SK-N-SH (cell line): ENCODE measurements at regions not wholly inside any gene's neighbourhood (a gene's known extent, or its start where the extent isn't known, plus 50 kb on each side); places are given as distances from the start of the nearest gene placed in this dataset.

Source experiments
- CTCF ChIA-PET: fragments of 300-600, 350-600 bp; formaldehyde crosslinking; extraction: SDS; loops from one replicate; lab custom pipeline; 2021; lab: Yijun Ruan, JAX
- POLR2A ChIA-PET: fragments of 350-600 bp; sonication (Branson Sonifier 250); formaldehyde crosslinking; extraction: SDS; loops from one replicate; lab custom pipeline; 2020; ENCODE audit warnings: antibody characterized with exemption, inconsistent platforms; lab: Yijun Ruan, JAX
- DNase-seq: peaks from one replicate; pipeline ENCODE4 v3.0.0; 2012
- H2AFZ ChIP-seq: fragments of 200-600 bp; sonication (generic); 2 replicates; pipeline ENCODE4 v1.8.1; 2016; ENCODE audit warnings: antibody characterized with exemption, mild to moderate bottlenecking, low read depth
- H3F3A ChIP-seq: fragments of 200-600 bp; sonication (generic); replicated peaks from 2 replicates; pipeline ENCODE3; 2016; ENCODE audit warnings: antibody characterized with exemption, mild to moderate bottlenecking; ENCODE audit not compliant: insufficient read depth
- H3K27ac ChIP-seq, 2 experiments: fragments of 200-500 bp in 1 of 2; fragments of 200-600 bp in 1 of 2; sonication (Bioruptor generic) in 1 of 2; sonication (generic), shearing (Covaris generic) in 1 of 2; 2 replicates each; pipeline versions ENCODE4 v1.5.1 to v1.6.1; 2014 to 2016; ENCODE audit warnings: low read depth in 2 of 2, inconsistent platforms in 1 of 2, low read length in 1 of 2, mild to moderate bottlenecking in 1 of 2, mixed read lengths in 1 of 2
- H3K27me3 ChIP-seq: fragments of 200-600 bp; sonication (generic), shearing (Covaris generic); 2 replicates; pipeline ENCODE4 v1.6.1; 2016; ENCODE audit warnings: mixed run types; ENCODE audit not compliant: insufficient read depth
- H3K36me3 ChIP-seq, 2 experiments: fragments of 200-500 bp in 1 of 2; fragments of 200-600 bp in 1 of 2; sonication (Bioruptor generic) in 1 of 2; sonication (generic) in 1 of 2; replicated peaks in 1 of 2; 2 replicates each; pipeline versions ENCODE3 to v1.5.1; 2014 to 2016; ENCODE audit warnings: low read length in 1 of 2, mild to moderate bottlenecking in 1 of 2; ENCODE audit not compliant: insufficient read depth in 2 of 2, control insufficient read depth in 1 of 2
- H3K4me1 ChIP-seq, 2 experiments: fragments of 200-500 bp in 1 of 2; fragments of 200-600 bp in 1 of 2; sonication (Bioruptor generic) in 1 of 2; sonication (generic), shearing (Covaris generic) in 1 of 2; 2 replicates each; pipeline versions ENCODE4 v1.5.1 to v1.6.1; 2014 to 2016; ENCODE audit warnings: low read depth in 1 of 2, low read length in 1 of 2, mixed run types in 1 of 2; ENCODE audit not compliant: insufficient read depth in 2 of 2, control insufficient read depth in 1 of 2
- H3K4me2 ChIP-seq: fragments of 200-600 bp; sonication (generic), shearing (Covaris generic); 2 replicates; pipeline ENCODE4 v1.6.1; 2017; ENCODE audit warnings: mixed run types
- H3K4me3 ChIP-seq, 2 experiments: fragments of 200-500 bp in 1 of 2; fragments of 200-600 bp in 1 of 2; sonication (Bioruptor generic) in 1 of 2; sonication (generic), shearing (Covaris generic) in 1 of 2; 2 replicates each; pipeline versions ENCODE4 v1.5.1 to v1.8.1; 2014 to 2016; ENCODE audit warnings: low read depth in 2 of 2, inconsistent platforms in 1 of 2, low read length in 1 of 2, mild to moderate bottlenecking in 1 of 2, mixed read lengths in 1 of 2, moderate library complexity in 1 of 2
- H3K79me2 ChIP-seq: fragments of 200-600 bp; sonication (generic); 2 replicates; pipeline ENCODE4 v1.8.1; 2017; ENCODE audit warnings: mild to moderate bottlenecking; ENCODE audit not compliant: insufficient read depth
- H3K9ac ChIP-seq: fragments of 200-600 bp; sonication (generic); 2 replicates; pipeline ENCODE4 v1.6.1; 2017; ENCODE audit warnings: mixed run types
- H3K9me2 ChIP-seq: fragments of 200-600 bp; sonication (generic); 2 replicates; pipeline ENCODE4 v1.6.1; 2017; ENCODE audit warnings: mixed run types
- H3K9me3 ChIP-seq: fragments of 200-600 bp; sonication (generic); 2 replicates; pipeline ENCODE4 v1.6.1; 2017; ENCODE audit warnings: mixed run types, mild to moderate bottlenecking, moderate library complexity
- H4K20me1 ChIP-seq: fragments of 200-600 bp; sonication (generic); 2 replicates; pipeline ENCODE4 v1.6.1; 2017; ENCODE audit warnings: mild to moderate bottlenecking, mixed run types; ENCODE audit not compliant: insufficient read depth
- FOSL2 ChIP-seq: IDR thresholded peaks from 2 replicates; pipeline ENCODE4 v1.4.0; 2012; ENCODE audit warnings: low read depth, mild to moderate bottlenecking, moderate library complexity, borderline replicate concordance
- FOXM1 ChIP-seq: IDR thresholded peaks from 2 replicates; pipeline ENCODE4 v1.4.0; 2012; ENCODE audit warnings: low read depth, mild to moderate bottlenecking
- IRF3 ChIP-seq: fragments of 150-350 bp; IDR thresholded peaks from 2 replicates; pipeline ENCODE4 v1.6.1; 2016; ENCODE audit warnings: mild to moderate bottlenecking, low read depth, low read length
- RCOR1 ChIP-seq: fragments of 150-350 bp; IDR thresholded peaks from 2 replicates; pipeline ENCODE4 v1.6.1; 2017; ENCODE audit warnings: antibody characterized with exemption, low read length
- REST ChIP-seq: IDR thresholded peaks from 2 replicates; pipeline ENCODE4 v1.6.1; 2012; ENCODE audit warnings: mild to moderate bottlenecking, low read depth, low read length, moderate library complexity
- SIN3A ChIP-seq: IDR thresholded peaks from 2 replicates; pipeline ENCODE4 v1.6.1; 2012; ENCODE audit warnings: low read depth, mild to moderate bottlenecking, low read length, moderate library complexity, borderline replicate concordance
- TCF12 ChIP-seq: IDR thresholded peaks from 2 replicates; pipeline ENCODE4 v1.4.0; 2012
- TEAD4 ChIP-seq: IDR thresholded peaks from 2 replicates; pipeline ENCODE4 v1.4.0; 2012; ENCODE audit warnings: mild to moderate bottlenecking, borderline replicate concordance; ENCODE audit not compliant: insufficient read depth
- YY1 ChIP-seq: IDR thresholded peaks from 2 replicates; pipeline ENCODE4 v1.4.0; 2012; ENCODE audit warnings: low read depth, mild to moderate bottlenecking
- WGBS: methylation state at CpG from one replicate; pipeline ENCODE4 v1.1.6; 2017; ENCODE audit warnings: low lambda C conversion rate; 5-methylcytosine and 5-hydroxymethylcytosine counted together
- TF ChIP-seq, protein P1 (sequence below): IDR thresholded peaks from 2 replicates; pipeline ENCODE4; 2012
- TF ChIP-seq, protein P2 (sequence below): IDR thresholded peaks from 2 replicates; pipeline ENCODE4 v1.4.0; 2012; ENCODE audit warnings: low read depth, borderline replicate concordance

DNA sequence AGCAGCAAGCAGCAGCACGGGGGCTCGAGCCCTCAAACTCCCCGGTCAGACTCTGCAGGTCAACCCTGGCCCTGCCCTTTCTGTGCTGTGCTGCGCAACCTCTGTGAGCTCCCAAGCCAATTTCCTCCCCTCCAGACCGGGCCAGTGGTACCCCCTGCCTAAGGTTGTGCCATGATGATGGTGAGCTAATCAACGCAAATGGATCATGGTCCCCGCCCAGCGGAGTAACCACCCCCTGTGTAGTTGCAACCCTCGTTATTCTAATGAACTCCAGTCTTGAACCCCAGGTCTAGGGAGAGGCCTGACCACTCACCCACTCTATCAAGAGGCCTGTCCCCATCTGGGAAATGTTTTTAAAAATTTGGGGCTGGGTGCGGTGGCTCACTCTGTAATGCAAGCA is 201.8 kb upstream of the FOXF1 start:
- no peaks in the 10 kb centered on the region for H3K79me2 ChIP-seq
- H3K27ac ChIP-seq = no peak overlapping the region
- H3K9me3 ChIP-seq = no peaks in the 10 kb centered on the region
- POLR2A ChIA-PET = no interaction called here
- H3K4me3 ChIP-seq = no peak overlapping the region
- H4K20me1 ChIP-seq = no peaks in the 10 kb centered on the region
- no peaks in the 10 kb centered on the region for H3F3A ChIP-seq
- DNase-seq = no peak
- peaks cover 78% of the 10 kb centered on the region for H3K27me3 ChIP-seq
- H3K4me1 ChIP-seq = no peaks in the 10 kb centered on the region
- no peak overlapping the region for H3K4me2 ChIP-seq
- CTCF ChIA-PET = no interaction called here
- H3K9me2 ChIP-seq = no peaks in the 10 kb centered on the region
- no peak overlapping the region for H2AFZ ChIP-seq
- H3K36me3 ChIP-seq = no peaks in the 10 kb centered on the region
- WGBS = 35% methylated on average over 4 of the region's 10 CpGs
- no peak overlapping the region for H3K9ac ChIP-seq
- TF ChIP-seq FOXM1 (no peak), RCOR1 (no peak), TEAD4 (no peak), YY1 (no peak), REST (no peak), SIN3A (no peak), FOSL2 (no peak), TCF12 (no peak), IRF3 (no peak)
- TF ChIP-seq, protein P1, sequence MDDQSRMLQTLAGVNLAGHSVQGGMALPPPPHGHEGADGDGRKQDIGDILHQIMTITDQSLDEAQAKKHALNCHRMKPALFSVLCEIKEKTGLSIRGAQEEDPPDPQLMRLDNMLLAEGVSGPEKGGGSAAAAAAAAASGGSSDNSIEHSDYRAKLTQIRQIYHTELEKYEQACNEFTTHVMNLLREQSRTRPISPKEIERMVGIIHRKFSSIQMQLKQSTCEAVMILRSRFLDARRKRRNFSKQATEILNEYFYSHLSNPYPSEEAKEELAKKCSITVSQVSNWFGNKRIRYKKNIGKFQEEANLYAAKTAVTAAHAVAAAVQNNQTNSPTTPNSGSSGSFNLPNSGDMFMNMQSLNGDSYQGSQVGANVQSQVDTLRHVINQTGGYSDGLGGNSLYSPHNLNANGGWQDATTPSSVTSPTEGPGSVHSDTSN = no peak
- TF ChIP-seq, protein P2, sequence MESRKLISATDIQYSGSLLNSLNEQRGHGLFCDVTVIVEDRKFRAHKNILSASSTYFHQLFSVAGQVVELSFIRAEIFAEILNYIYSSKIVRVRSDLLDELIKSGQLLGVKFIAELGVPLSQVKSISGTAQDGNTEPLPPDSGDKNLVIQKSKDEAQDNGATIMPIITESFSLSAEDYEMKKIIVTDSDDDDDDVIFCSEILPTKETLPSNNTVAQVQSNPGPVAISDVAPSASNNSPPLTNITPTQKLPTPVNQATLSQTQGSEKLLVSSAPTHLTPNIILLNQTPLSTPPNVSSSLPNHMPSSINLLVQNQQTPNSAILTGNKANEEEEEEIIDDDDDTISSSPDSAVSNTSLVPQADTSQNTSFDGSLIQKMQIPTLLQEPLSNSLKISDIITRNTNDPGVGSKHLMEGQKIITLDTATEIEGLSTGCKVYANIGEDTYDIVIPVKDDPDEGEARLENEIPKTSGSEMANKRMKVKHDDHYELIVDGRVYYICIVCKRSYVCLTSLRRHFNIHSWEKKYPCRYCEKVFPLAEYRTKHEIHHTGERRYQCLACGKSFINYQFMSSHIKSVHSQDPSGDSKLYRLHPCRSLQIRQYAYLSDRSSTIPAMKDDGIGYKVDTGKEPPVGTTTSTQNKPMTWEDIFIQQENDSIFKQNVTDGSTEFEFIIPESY = no peak
